HTR-8/SVneo (cell line): ENCODE measurements at regions not wholly inside any gene's neighbourhood (a gene's known extent, or its start where the extent isn't known, plus 50 kb on each side); places are given as distances from the start of the nearest gene placed in this dataset.
"Not testable (repeated sequence)": the region's sequence is repeated elsewhere in the genome, so short reads cannot be mapped to it uniquely, and the experiment has no call there.

Experiments used
- DNase-seq: peaks from one replicate; pipeline ENCODE4 v3.0.0; 2011; ENCODE audit warnings: low spot score, mixed read lengths; ENCODE audit not compliant: insufficient read length
- FAIRE-seq: peaks from 2 replicates; lab custom pipeline; 2011; peaks lifted over from hg19 to GRCh38; lab: Jason Lieb, UNC

- FAIRE-seq: no peak
- DNase-seq: no peak
Measured at GRCh38 chr4:64876021-64876420, 466.8 kb upstream of the TECRL start.

DNA sequence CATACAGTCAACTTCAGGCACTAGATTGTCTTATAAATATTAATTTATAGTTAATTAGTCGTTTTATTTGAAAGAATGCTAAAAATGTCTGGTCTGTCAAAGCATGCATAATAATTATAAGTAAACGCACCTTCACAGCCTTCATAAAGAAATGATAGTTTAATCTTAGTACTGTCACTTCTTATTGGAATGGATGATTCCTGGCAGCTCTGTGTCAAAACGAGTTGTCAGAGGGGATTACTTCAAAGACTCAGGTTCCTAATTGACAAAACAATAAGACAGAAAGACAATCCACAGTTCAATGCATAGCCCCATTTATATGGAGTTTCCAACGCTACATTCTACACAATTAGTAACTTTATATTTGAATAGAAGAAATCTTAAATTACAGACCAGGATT is 461.3 kb upstream of the TECRL start:
- FAIRE-seq: no peak
- no peak for DNase-seq

DNA sequence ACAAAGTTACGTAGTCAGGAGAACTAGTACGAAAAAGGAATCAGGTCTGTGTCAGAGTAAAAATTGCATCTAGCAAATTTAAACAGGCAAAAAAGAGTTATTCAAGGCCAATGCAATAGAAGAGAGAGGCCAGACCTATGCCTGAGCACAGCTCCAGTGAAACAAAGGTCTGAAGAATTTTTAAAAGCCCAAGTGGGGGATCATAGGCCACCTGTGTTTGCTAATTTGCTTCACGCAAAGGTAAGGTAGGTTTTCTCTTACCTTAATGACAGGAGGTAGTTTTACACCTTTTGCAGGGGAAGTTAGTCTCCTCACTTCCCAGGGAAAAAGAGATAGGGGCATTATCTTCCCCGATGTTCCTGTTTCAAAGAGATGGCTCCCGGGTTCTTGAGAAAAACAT is 448.6 kb upstream of the TECRL start:
- FAIRE-seq (no peak), DNase-seq (no peak)

- FAIRE-seq: no peak
Measured at GRCh38 chr4:64857198-64857597, 447.9 kb upstream of the TECRL start.

GRCh38 chr4:64846417-64846816 is 437.2 kb upstream of the TECRL start:
- DNase-seq (no peak), FAIRE-seq (no peak)

More at GRCh38 chr4:64857198-64857597, 447.9 kb upstream of the TECRL start:
- DNase-seq: no peak

DNA sequence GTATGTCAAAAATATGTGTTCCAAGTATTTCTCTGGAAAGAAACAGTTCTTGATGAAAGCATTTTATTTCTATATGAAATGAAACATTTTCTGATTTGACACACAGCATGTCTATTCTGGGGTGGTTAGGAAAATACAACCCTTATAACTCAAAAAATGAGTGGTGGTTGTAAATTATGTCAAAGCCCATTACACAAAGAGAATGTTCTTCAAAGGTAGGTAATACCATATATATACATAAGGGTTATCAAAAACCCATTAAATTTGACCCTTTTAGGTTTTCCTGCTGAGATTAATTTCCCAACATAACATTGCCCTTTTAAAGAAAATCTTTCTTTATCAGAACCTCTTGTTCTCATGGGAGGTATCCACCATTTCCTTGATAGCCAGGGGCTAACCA is 420.5 kb upstream of the TECRL start:
- FAIRE-seq (no peak), DNase-seq (no peak)

- no peak for FAIRE-seq
- DNase-seq: no peak
Measured at GRCh38 chr4:64824591-64824990, 415.3 kb upstream of the TECRL start.

DNA sequence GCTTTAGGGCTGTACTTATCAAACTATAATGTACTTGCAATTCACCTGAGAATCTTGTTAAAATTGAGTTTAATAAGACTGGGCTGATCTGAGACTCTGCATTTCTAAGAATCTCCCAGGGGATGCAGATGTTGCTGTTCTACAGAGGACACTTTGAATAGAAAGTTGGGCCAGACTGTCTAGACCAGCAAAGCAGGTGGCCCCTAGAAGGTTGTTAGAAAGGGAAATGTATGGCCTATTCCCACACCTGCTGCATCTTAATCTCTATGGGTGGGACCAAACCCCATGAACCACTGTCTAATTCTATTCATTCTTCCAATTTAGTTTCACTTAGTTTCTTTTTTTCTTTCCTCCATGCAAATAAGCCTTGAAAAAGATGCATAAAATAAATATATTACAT is 413.2 kb upstream of the TECRL start:
- DNase-seq (no peak), FAIRE-seq (no peak)

DNA sequence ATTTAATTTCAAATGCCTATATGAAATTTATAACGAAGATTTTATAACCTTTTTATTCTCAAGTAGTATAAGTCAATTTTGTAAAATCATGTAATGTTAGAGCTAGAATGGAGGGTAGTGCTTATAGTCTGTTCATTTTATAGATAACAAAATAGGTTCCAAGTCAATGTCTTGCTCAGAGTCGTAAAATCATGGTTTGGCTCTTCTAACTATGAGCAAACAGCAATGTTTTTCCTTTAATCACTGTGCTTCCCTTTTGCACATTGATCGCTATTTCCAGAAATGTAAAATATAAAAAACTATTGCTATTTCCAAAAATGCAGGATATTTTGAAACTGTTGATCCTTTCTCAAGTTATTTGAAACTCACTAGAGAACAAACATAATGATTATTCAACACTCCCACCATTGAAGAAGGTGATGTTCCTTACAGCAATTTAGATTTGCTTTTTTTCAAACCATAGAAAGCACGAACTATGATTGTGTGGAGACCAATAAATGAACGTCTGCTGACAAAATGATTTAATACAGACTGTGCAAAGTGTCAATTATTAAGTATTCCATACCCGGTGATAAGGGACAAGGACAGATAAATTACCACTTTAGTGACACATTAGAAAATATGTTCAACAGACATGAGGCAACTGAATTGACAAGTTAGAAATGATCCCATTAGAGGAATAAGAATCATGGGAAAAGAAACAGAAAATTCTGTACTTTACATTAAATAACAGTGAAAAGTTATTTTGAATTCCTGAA is 412.1 kb upstream of the TECRL start:
- no peak for FAIRE-seq
- DNase-seq: no peak

DNA sequence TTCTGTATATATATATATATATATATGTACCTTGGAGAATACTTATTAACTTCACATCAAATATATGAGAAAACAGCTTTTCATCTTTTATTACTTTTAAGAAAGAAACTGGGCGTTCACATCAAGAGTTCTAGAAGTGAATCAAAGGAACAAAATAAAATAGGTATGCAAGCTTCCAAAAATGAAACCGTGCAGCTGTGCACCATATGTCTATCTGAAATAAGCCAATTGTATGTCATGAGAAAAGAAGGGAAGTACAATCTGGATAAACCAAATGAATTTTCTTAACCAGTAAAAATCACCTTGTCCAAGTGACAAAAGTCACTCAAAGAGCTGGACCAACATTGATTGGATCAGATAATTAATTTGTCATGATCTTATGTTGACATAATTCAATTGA is 405.4 kb upstream of the TECRL start:
- FAIRE-seq (no peak), DNase-seq (no peak)

DNA sequence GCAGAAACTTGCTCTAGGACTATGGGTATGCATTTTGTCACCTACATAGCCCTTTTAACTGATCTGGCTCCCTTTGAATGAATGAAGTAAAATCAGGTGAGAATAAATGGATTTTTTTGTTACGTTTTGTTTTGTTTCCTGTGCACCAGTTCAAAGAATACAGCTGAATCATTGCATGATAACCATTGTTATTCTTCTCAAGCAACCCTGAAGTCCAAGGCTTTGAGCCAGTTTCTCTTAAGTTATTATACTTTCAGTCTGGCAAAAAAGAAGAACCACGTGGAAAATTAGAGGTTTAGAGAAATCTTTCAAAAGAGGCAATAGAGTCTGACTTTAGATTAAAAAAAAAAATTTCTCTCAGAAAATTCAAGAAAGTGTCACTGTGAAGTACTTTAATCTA is 398.6 kb upstream of the TECRL start:
- DNase-seq (no peak), FAIRE-seq (no peak)

- FAIRE-seq: no peak
- no peak for DNase-seq
Measured at GRCh38 chr4:64799751-64800150, 390.5 kb upstream of the TECRL start.

GRCh38 chr4:64798828-64799227 is 389.6 kb upstream of the TECRL start:
- DNase-seq, FAIRE-seq: not testable (repeated sequence)

DNA sequence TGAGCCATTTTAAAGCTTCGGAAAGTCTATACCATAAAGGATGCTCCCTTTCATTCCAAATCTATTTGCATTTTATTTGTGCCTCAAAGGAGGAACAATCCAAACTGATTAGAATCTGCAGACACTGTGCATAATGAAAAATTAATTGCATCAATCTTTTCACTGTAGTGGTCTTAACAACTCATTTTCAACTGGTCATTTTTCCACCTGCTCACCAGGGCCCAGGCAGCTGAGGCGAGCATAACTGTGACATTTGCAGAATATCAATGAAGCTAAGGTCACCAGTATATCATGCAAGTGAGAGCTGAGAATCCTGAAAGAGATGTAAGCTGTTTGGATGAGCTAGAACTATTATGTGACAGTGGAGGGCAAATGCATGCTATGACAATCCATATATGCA is 387.3 kb upstream of the TECRL start:
- FAIRE-seq (no peak), DNase-seq (no peak)

- no peak for DNase-seq
- no peak for FAIRE-seq
Measured at GRCh38 chr4:64784125-64784524, 374.9 kb upstream of the TECRL start.

DNA sequence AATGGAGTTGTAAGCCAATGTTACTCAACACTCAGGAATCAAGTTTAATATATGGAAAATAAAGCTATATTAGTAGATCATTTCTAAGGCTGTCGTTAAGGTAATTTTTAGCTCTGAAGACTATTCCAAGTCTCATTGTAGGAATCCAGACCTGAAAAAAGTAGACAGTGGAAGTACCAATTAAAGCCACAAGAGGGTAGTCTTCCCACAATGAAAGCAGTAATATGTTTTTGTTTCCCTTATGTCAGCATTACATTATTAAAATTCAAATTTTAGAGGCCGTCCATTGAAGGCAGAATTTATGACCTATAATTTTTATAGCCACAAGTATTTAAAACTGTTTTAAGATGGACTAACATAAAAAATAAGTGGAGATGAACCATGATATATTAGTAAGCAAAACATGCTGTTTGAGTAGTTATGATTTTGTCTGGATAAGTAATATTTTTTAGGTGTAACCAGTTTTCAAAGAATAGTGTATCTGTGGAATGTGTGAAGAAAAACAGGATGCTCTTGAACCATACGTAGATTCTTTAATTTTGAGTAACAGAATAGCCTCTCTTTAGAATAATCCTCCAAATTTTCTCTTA is 372.6 kb upstream of the TECRL start:
- no peak for FAIRE-seq
- DNase-seq: peak; percentile 3

DNA sequence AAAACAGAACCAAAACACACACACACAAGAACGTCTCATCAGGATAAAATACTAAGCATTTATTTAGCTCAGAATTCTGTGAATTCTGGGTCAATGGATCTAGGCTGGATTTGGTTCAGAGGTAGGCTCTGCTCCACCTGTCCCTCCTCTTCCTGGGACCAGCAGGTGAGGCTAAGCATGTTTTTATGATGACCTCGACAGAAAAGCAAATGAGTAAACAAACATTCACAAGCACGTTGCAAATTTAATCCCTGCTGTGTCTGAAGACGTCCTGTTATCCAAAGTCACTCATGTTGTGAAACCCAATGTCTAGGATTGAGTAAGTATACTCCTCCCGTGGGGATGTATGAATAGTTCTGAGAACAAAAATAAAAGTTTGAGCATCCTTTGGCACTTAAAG is 371.4 kb upstream of the TECRL start:
- FAIRE-seq: no peak
- no peak for DNase-seq

- FAIRE-seq: no peak
- DNase-seq: no peak
Measured at GRCh38 chr4:64777286-64777685, 368.0 kb upstream of the TECRL start.

DNA sequence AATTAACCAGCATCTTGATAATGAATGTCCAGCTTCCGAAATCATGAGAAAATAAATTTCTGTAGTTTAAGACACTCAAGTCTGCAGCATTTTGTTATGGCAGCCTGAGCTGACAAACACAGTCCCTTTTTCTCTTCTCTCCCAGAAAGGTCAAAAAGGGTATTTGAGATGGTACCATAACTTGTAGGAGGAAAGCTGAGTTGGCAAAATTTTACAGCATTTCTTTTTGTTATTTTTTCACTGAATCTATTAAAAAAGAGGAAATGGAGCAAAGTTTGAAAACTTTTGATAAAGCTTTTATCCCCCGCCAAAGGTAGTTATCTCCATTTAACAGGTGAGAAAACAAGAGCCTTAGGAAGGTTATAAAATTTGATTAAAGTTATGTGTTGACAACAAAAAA is 367.6 kb upstream of the TECRL start:
- no peak for DNase-seq
- FAIRE-seq: no peak

GRCh38 chr4:64774626-64775025 is 365.4 kb upstream of the TECRL start:
- FAIRE-seq (no peak), DNase-seq (peak; percentile 2)

GRCh38 chr4:64771149-64771548 is 361.9 kb upstream of the TECRL start:
- FAIRE-seq: no peak
- DNase-seq: no peak

GRCh38 chr4:64767547-64767946 is 358.3 kb upstream of the TECRL start:
- FAIRE-seq (no peak), DNase-seq (no peak)
